Coronary artery (tissue), 2 donors: ENCODE measurements at regions not wholly inside any gene's neighbourhood (a gene's known extent, or its start where the extent isn't known, plus 50 kb on each side); places are given as distances from the start of the nearest gene placed in this dataset.
"Not testable (repeated sequence)": the region's sequence is repeated elsewhere in the genome, so short reads cannot be mapped to it uniquely, and the experiment has no call there.

ENCODE experiments used
- DNase-seq: peaks from one replicate; pipeline ENCODE4 v3.0.0-alpha.2; 2017; ENCODE audit warnings: low spot score
- H3K27ac ChIP-seq, 2 donors: fragments of 200-600 bp; sonication (generic); one replicate each; pipeline ENCODE4 v1.5.1; 2016 to 2019
- H3K4me3 ChIP-seq: fragments of 200-600 bp; sonication (generic); 2 replicates; pipeline ENCODE4 v1.5.1; 2016; ENCODE audit warnings: mild to moderate bottlenecking, moderate library complexity
- TF ChIP-seq, protein P1 (sequence below): fragments of 200-600 bp; sonication (generic); IDR thresholded peaks from one replicate; pipeline ENCODE4 v1.5.1; 2019; ENCODE audit warnings: antibody characterized with exemption

DNA sequence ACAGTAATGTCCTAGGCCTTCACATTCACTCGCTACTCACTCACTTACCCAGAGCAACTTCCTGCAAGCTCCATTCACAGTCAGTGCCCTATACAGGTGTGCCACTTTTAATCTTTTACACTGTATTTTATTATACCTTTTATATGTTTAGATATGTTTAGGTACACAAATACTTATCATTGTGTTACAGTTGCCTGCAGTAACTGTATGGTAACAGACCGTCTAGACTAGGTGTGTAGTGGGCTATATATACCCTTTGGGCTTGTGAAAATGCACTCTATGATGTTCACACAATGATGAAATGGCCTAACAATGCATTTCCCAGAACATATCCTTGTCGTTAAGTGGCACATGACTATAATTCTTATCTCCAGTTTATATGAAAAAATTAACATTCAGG, 204.5 kb upstream of the HMCN1 start:
- TF ChIP-seq, protein P1, sequence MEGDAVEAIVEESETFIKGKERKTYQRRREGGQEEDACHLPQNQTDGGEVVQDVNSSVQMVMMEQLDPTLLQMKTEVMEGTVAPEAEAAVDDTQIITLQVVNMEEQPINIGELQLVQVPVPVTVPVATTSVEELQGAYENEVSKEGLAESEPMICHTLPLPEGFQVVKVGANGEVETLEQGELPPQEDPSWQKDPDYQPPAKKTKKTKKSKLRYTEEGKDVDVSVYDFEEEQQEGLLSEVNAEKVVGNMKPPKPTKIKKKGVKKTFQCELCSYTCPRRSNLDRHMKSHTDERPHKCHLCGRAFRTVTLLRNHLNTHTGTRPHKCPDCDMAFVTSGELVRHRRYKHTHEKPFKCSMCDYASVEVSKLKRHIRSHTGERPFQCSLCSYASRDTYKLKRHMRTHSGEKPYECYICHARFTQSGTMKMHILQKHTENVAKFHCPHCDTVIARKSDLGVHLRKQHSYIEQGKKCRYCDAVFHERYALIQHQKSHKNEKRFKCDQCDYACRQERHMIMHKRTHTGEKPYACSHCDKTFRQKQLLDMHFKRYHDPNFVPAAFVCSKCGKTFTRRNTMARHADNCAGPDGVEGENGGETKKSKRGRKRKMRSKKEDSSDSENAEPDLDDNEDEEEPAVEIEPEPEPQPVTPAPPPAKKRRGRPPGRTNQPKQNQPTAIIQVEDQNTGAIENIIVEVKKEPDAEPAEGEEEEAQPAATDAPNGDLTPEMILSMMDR, result no peak
- Histone ChIP-seq H3K27ac (no peak overlapping the region), H3K4me3 (no peak overlapping the region)
- DNase-seq, result no peak

DNA sequence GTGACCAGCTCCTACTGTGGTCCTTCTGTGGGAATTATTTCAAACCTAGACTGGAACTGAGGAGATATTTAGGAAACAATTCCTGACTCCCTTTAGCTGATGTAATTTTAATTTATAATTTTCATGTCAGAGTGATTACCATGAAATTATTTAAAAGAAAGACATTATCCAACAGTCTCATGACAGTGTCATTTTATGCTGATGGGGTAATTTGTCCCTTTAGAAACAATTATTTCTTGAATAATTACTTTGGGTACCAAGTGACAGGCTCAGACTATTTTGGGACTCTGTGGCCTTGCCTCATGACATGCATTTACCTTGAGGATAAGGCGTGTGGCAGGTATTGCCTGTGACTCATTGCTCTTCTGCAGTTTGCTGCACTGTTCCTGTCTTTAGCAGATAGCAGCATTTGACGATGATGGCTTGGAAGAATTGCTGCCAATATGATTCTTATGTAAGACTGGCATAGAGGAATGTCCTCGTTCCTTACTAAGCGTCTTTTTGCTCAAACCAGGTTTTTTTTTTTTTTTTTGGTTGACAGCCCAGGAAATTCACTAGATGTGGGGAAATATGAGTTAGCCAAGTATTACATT, 206.0 kb upstream of the HMCN1 start:
- H3K27ac ChIP-seq, result no peak overlapping the region
- TF ChIP-seq, protein P1, result no peak

DNA sequence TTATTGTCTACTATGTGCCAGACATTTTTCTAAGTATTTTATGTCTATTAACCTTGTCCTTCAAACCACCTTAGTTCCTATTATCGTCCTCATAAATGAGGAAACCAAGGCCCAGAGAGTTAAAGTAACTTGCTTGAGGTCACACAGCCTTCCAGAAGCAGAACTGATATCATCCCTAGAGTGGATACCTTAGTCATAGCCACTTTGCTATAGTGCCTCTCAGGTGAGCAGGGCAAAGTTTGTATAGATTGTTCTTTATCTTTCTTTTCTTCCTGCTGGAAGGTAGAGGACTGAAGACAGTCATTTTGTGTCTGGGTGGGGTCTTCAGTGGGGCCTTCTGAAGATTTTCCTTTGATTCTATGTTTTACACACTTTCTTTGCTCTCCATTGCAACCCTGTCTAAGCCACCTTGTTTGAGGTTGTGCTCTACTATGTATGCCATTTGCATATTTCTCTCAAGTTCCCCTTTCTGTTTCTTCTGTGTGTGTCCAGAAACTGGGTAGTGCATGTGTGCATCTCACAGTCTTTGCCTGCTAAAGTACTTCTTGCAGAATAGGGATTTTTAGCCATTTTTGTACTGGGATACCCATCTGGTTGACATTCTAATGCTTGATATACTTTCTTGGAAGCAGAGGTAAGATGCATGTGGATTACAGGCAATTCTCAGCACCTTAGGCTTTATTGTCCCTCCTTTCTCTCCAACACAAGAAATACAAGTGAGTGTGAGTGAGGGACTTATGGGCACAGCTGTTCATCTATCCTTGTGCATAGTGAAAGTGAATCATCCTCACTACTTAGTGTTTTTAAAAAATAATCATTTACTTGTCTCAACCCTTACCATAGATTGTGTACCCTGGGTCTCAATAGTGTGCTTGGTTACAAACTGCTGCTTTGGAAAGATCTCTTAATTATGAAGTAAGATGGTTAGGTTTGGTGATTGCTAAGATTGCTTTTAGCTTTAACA, 207.6 kb upstream of the HMCN1 start:
- no peak overlapping the region for H3K27ac ChIP-seq
- no peak overlapping the region for H3K4me3 ChIP-seq
- TF ChIP-seq, protein P1, result no peak
- DNase-seq, result no peak

More for the DNA sequence above, 206.0 kb upstream of the HMCN1 start:
- no peak overlapping the region for H3K4me3 ChIP-seq
- no peak for DNase-seq

DNA sequence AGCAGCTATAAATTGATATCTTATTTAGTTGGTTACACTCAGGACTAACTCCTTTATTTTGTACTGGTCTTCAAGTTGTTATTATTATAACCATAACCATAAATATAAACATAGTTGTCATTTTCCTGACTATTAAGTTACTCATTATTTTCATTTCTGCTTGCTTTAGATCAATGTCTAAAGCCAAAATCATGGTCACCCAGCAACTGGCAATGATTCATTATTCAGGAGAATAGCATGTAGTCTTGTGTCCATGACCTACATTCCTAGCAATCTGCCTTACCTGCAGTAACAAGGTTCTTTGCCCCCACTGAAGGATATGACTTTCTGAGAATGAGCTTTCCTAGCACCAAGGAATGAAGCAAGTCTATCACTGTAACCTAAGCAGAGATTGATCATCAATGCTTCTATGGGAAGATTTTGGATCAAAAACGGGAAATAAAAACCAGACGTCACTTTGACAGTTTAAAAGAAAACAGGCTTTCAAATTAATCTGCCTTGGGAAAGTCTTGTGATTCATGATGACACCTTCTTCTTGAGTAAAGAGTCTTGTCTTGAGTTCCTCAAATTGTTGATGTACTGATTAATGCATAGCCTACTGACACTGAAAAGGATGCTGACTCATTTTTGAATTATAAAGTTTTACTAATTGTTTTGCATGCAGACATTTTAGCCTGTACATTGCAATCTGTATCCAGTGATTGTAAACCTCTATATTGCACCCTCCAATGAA, 203.3 kb upstream of the IVNS1ABP start:
- H3K4me3 ChIP-seq, result no peak overlapping the region
- no peak overlapping the region for H3K27ac ChIP-seq
- TF ChIP-seq, protein P1, result no peak
- DNase-seq, result no peak

DNA sequence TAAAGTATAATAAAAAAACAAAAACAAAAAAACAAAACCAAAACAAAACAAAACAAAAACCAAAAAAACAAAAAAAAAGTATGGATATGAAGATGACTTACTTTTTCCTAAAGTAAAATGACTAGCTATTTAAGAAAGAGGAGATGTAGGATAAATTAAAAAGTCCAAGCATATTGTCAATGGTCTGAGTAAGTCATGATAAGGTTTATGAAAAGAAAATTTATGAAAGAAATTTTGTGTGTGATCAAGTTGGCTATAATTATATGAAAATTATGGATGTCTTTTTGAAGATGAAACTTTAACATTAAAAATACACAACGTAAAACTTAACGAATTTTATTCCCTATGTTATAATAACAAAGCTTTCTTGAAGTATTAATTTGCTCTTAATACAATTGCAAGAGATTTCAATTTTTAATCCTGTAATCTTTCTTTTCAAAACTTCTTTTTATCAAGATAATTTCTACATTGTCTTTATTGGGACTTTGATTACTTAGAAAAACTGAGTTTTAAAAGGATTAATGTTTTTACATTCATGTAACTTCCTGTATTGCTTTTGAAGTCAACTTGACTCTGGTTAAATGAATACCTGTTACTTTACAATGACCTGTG, 200.9 kb upstream of the IVNS1ABP start:
- TF ChIP-seq, protein P1, result no peak
- no peak overlapping the region for H3K27ac ChIP-seq
- H3K4me3 ChIP-seq, result no peak overlapping the region
- no peak for DNase-seq

DNA sequence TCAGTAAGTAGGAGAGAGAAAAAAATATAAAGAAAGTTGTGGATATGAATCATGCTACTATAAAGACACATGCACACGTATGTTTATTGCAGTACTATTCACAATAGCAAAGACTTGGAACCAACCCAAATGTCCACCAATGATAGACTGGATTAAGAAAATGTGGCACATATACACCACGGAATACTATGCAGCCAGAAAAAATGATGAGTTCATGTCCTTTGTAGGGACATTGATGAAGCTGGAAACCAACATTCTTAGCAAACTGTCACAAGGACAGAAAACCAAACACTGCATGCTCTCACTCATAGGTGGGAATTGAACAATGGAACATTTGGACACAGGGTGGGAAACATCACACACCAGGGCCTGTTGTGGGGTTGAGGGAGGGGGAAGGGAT, 200.3 kb upstream of the IVNS1ABP start:
- not testable (repeated sequence) for H3K4me3 ChIP-seq, DNase-seq, H3K27ac ChIP-seq

DNA sequence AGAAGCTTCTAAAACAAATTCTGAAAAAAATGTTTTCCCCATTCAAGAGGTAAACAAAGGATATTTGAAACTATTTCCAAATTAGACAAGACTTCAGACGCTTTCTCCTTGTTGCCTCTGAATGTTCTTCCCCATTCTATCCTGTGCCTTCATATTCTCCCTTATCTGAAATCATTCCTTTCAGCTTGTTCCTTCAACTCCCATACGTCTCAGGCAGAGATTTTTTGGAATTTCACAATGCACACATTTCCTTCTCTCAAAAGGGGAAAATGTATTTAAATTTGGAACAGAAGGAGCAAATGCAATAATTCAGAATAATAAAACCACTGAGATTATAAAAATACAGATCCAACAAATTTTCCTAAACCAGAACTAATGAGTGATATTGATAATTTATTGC, 198.7 kb upstream of the IVNS1ABP start:
- TF ChIP-seq, protein P1, result no peak
- DNase-seq, result no peak
- no peak overlapping the region for H3K4me3 ChIP-seq
- H3K27ac ChIP-seq, result no peak overlapping the region
